ENCODE measurements at regions not wholly inside any gene's neighbourhood (a gene's known extent, or its start where the extent isn't known, plus 50 kb on each side); places are given as distances from the start of the nearest gene placed in this dataset.

GRCh38 chr16:50451951-50452508 lies 83.2 kb upstream of the BRD7 start:
- H4K91ac ChIP-seq (ENCODE audit: low read depth, low read length, poor library complexity), result no peak overlapping the region
- H2BK12ac ChIP-seq (ENCODE audit: low read length), result no peak overlapping the region
- no peaks in the 10 kb centered on the region for H3K79me1 ChIP-seq (ENCODE audit: low read depth, low read length)
- no peak overlapping the region for H3K27ac ChIP-seq (replicated peaks; ENCODE audit: low read length)
- peaks cover 7 to 15% of the 10 kb centered on the region in 2 donors for H3K4me1 ChIP-seq (ENCODE audit: control insufficient read depth in 2 of 2, insufficient read depth in 1 of 2, low read depth in 1 of 2, low read length in 2 of 2)
- H3K14ac ChIP-seq (ENCODE audit: low read length), result no peak overlapping the region
- no peak for DNase-seq (ENCODE audit: low spot score)
- no peak overlapping the region for H3K4me2 ChIP-seq (ENCODE audit: insufficient read depth, low read length, poor library complexity, severe bottlenecking)
- no peaks in the 10 kb centered on the region for H3K27me3 ChIP-seq (ENCODE audit: control insufficient read depth in 3 of 3, insufficient read depth in 3 of 3, low read depth in 1 of 3, low read length in 3 of 3)
- no peak overlapping the region for H4K8ac ChIP-seq (ENCODE audit: low read depth, low read length)
- no peaks in the 10 kb centered on the region for H3K36me3 ChIP-seq (replicated peaks in 1 of 2; ENCODE audit: control insufficient read depth in 2 of 2, insufficient read depth in 2 of 2, low read length in 2 of 2)
- no peak overlapping the region for H3K23ac ChIP-seq (ENCODE audit: low read depth, low read length, poor library complexity)
- H2AFZ ChIP-seq (ENCODE audit: low read length), result no peak overlapping the region
- WGBS, 2 donors (ENCODE audit: extremely low coverage in 2 of 2, insufficient read length in 2 of 2, insufficient replicate concordance in 1 of 2), result 100% methylated on average over 1 of the region's 7 CpGs; no CpG with 5 or more reads in 1 of the 2 donors
- H3K9ac ChIP-seq (ENCODE audit: low read depth, low read length, poor library complexity), result no peak overlapping the region
- H2AK5ac ChIP-seq (ENCODE audit: low read depth, low read length), result no peak overlapping the region
- H3K4ac ChIP-seq (ENCODE audit: low read length), result no peak overlapping the region
- no peak overlapping the region for H3K18ac ChIP-seq (ENCODE audit: low read length)
- H2BK5ac ChIP-seq (ENCODE audit: low read length), result no peak overlapping the region
- H2BK15ac ChIP-seq (ENCODE audit: low read length), result no peak overlapping the region
- no peak overlapping the region for H3K4me3 ChIP-seq (ENCODE audit: low read length in 2 of 2)
- H3K9me3 ChIP-seq (replicated peaks in 1 of 2; ENCODE audit: control insufficient read depth in 2 of 2, insufficient read depth in 1 of 2, low read depth in 1 of 2, low read length in 2 of 2), result peaks cover 0 to 1% of the 10 kb centered on the region in 2 donors
- no peak overlapping the region for H2BK120ac ChIP-seq (ENCODE audit: low read depth, low read length)

DNA sequence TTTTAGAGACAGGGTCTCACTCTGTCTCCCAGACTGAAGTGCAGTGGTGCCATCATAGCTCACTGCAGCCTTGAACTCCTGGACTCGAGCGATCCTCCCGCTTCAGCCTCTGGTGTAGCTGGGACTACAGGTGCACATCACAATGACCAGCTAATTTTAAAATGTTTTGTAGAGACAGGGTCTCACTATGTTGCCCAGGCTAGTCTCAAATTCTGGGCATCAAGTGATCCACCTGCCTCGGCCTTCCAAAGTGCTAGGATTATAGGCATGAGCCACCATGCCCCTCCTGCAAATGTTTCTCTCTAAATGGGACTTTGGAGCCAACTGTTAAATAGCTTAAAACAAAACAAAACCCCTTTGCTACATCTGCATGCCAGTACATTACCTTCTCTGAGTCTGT lies 82.2 kb upstream of the BRD7 start:
- Histone ChIP-seq H3K14ac (ENCODE audit: low read length) (no peak overlapping the region), H3K27ac (replicated peaks; ENCODE audit: low read length) (no peak overlapping the region), H2AK5ac (ENCODE audit: low read depth, low read length) (no peak overlapping the region), H3K4me1 (ENCODE audit: control insufficient read depth in 2 of 2, insufficient read depth in 1 of 2, low read depth in 1 of 2, low read length in 2 of 2) (peaks cover 7 to 19% of the 10 kb centered on the region in 2 donors), H3K23ac (ENCODE audit: low read depth, low read length, poor library complexity) (no peak overlapping the region), H3K4me3 (ENCODE audit: low read length in 2 of 2) (no peak overlapping the region), H2AFZ (ENCODE audit: low read length) (no peak overlapping the region), H3K79me1 (ENCODE audit: low read depth, low read length) (no peaks in the 10 kb centered on the region), H2BK15ac (ENCODE audit: low read length) (no peak overlapping the region), H3K9ac (ENCODE audit: low read depth, low read length, poor library complexity) (no peak overlapping the region), H3K4me2 (ENCODE audit: insufficient read depth, low read length, poor library complexity, severe bottlenecking) (no peak overlapping the region), H2BK5ac (ENCODE audit: low read length) (no peak overlapping the region), H4K91ac (ENCODE audit: low read depth, low read length, poor library complexity) (no peak overlapping the region), H2BK120ac (ENCODE audit: low read depth, low read length) (no peak overlapping the region), H3K27me3 (ENCODE audit: control insufficient read depth in 3 of 3, insufficient read depth in 3 of 3, low read depth in 1 of 3, low read length in 3 of 3) (no peaks in the 10 kb centered on the region), H2BK12ac (ENCODE audit: low read length) (no peak overlapping the region), H3K36me3 (replicated peaks in 1 of 2; ENCODE audit: control insufficient read depth in 2 of 2, insufficient read depth in 2 of 2, low read length in 2 of 2) (no peaks in the 10 kb centered on the region), H4K8ac (ENCODE audit: low read depth, low read length) (no peak overlapping the region), H3K4ac (ENCODE audit: low read length) (no peak overlapping the region), H3K9me3 (replicated peaks in 1 of 2; ENCODE audit: control insufficient read depth in 2 of 2, insufficient read depth in 1 of 2, low read depth in 1 of 2, low read length in 2 of 2) (peaks cover 0 to 1% of the 10 kb centered on the region in 2 donors), H3K18ac (ENCODE audit: low read length) (no peak overlapping the region)
- no peak for DNase-seq (ENCODE audit: low spot score)
- no CpG with 5 or more reads among the region's 4 CpGs for WGBS, 2 donors (ENCODE audit: extremely low coverage in 2 of 2, insufficient read length in 2 of 2, insufficient replicate concordance in 1 of 2)

DNA sequence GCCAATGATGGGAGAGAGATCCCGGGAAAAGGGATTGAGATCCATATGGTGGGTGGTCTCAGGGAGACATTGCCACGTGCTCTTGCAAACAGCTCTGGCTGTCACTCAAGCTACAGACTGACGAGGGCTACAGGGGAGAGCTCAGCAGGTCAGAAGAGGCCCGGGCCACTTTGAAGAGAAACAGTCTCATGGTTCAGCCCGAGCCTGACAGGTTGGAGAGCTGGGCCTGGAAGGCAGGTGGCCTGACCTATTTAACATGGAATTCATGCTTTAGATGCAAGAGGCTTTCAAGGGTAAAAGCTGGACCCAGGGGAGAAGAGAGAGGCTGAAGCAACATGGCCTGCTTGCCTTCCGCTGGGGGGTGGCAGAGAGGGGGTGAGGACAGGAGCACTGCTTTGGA lies 81.0 kb upstream of the BRD7 start:
- Histone ChIP-seq H3K36me3 (replicated peaks in 1 of 2; ENCODE audit: control insufficient read depth in 2 of 2, insufficient read depth in 2 of 2, low read length in 2 of 2) (no peaks in the 10 kb centered on the region), H3K9me3 (replicated peaks in 1 of 2; ENCODE audit: control insufficient read depth in 2 of 2, insufficient read depth in 1 of 2, low read depth in 1 of 2, low read length in 2 of 2) (peaks cover 0 to 1% of the 10 kb centered on the region in 2 donors), H3K79me1 (ENCODE audit: low read depth, low read length) (no peaks in the 10 kb centered on the region), H4K91ac (ENCODE audit: low read depth, low read length, poor library complexity) (no peak overlapping the region), H3K4me3 (ENCODE audit: low read length in 2 of 2) (no peak overlapping the region), H2BK15ac (ENCODE audit: low read length) (no peak overlapping the region), H3K4ac (ENCODE audit: low read length) (no peak overlapping the region), H2BK12ac (ENCODE audit: low read length) (no peak overlapping the region), H2BK5ac (ENCODE audit: low read length) (no peak overlapping the region), H2AFZ (ENCODE audit: low read length) (no peak overlapping the region), H2AK5ac (ENCODE audit: low read depth, low read length) (no peak overlapping the region), H3K4me2 (ENCODE audit: insufficient read depth, low read length, poor library complexity, severe bottlenecking) (no peak overlapping the region), H3K23ac (ENCODE audit: low read depth, low read length, poor library complexity) (no peak overlapping the region), H3K9ac (ENCODE audit: low read depth, low read length, poor library complexity) (no peak overlapping the region), H3K14ac (ENCODE audit: low read length) (peak overlapping the region; percentile 22), H2BK120ac (ENCODE audit: low read depth, low read length) (no peak overlapping the region), H3K27me3 (ENCODE audit: control insufficient read depth in 3 of 3, insufficient read depth in 3 of 3, low read depth in 1 of 3, low read length in 3 of 3) (no peaks in the 10 kb centered on the region), H4K8ac (ENCODE audit: low read depth, low read length) (no peak overlapping the region), H3K27ac (replicated peaks; ENCODE audit: low read length) (no peak overlapping the region), H3K4me1 (ENCODE audit: control insufficient read depth in 2 of 2, insufficient read depth in 1 of 2, low read depth in 1 of 2, low read length in 2 of 2) (peaks cover 7 to 23% of the 10 kb centered on the region in 2 donors), H3K18ac (ENCODE audit: low read length) (no peak overlapping the region)
- WGBS, 2 donors (ENCODE audit: extremely low coverage in 2 of 2, insufficient read length in 2 of 2, insufficient replicate concordance in 1 of 2), result no CpG with 5 or more reads among the region's 6 CpGs
- DNase-seq (ENCODE audit: low spot score), result no peak

DNA sequence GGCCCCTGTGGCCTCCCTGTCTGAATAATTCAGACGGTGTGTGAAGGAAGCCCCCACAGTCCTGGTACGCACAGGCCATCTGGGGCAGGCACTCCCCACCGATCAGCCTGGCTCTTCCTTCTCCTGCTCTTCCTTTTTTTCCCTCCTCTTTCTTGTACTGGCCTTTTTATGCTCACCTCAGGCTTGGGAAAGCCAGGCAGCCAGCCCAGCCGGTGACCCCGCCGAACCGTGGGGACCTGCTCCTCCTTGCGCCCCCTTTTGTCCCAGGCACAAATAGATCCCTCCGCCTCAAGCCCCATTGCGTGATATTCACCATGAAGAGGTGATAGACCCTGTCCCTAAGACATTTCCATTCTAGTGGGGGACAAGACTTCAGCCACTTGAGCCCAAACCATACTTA lies 80.2 kb upstream of the BRD7 start:
- no peak overlapping the region for H4K91ac ChIP-seq (ENCODE audit: low read depth, low read length, poor library complexity)
- no peaks in the 10 kb centered on the region for H3K27me3 ChIP-seq (ENCODE audit: control insufficient read depth in 3 of 3, insufficient read depth in 3 of 3, low read depth in 1 of 3, low read length in 3 of 3)
- no peak overlapping the region for H2AFZ ChIP-seq (ENCODE audit: low read length)
- WGBS, 2 donors (ENCODE audit: extremely low coverage in 2 of 2, insufficient read length in 2 of 2, insufficient replicate concordance in 1 of 2), result no CpG with 5 or more reads among the region's 10 CpGs
- no peak overlapping the region for H3K4ac ChIP-seq (ENCODE audit: low read length)
- H3K4me2 ChIP-seq (ENCODE audit: insufficient read depth, low read length, poor library complexity, severe bottlenecking), result no peak overlapping the region
- no peak overlapping the region for H3K9ac ChIP-seq (ENCODE audit: low read depth, low read length, poor library complexity)
- H2BK5ac ChIP-seq (ENCODE audit: low read length), result no peak overlapping the region
- no peak for DNase-seq (ENCODE audit: low spot score)
- H3K14ac ChIP-seq (ENCODE audit: low read length), result no peak overlapping the region
- H2BK12ac ChIP-seq (ENCODE audit: low read length), result no peak overlapping the region
- no peak overlapping the region for H2BK15ac ChIP-seq (ENCODE audit: low read length)
- H3K4me1 ChIP-seq (ENCODE audit: control insufficient read depth in 2 of 2, insufficient read depth in 1 of 2, low read depth in 1 of 2, low read length in 2 of 2), result peaks cover 7 to 25% of the 10 kb centered on the region in 2 donors
- H3K27ac ChIP-seq (replicated peaks; ENCODE audit: low read length), result no peak overlapping the region
- no peak overlapping the region for H2BK120ac ChIP-seq (ENCODE audit: low read depth, low read length)
- no peak overlapping the region for H3K18ac ChIP-seq (ENCODE audit: low read length)
- no peaks in the 10 kb centered on the region for H3K9me3 ChIP-seq (replicated peaks in 1 of 2; ENCODE audit: control insufficient read depth in 2 of 2, insufficient read depth in 1 of 2, low read depth in 1 of 2, low read length in 2 of 2)
- H4K8ac ChIP-seq (ENCODE audit: low read depth, low read length), result no peak overlapping the region
- no peaks in the 10 kb centered on the region for H3K36me3 ChIP-seq (replicated peaks in 1 of 2; ENCODE audit: control insufficient read depth in 2 of 2, insufficient read depth in 2 of 2, low read length in 2 of 2)
- no peak overlapping the region for H2AK5ac ChIP-seq (ENCODE audit: low read depth, low read length)
- no peaks in the 10 kb centered on the region for H3K79me1 ChIP-seq (ENCODE audit: low read depth, low read length)
- H3K4me3 ChIP-seq (ENCODE audit: low read length in 2 of 2), result no peak overlapping the region
- no peak overlapping the region for H3K23ac ChIP-seq (ENCODE audit: low read depth, low read length, poor library complexity)
